HCT116 (cell line): ENCODE measurements at regions not wholly inside any gene's neighbourhood (a gene's known extent, or its start where the extent isn't known, plus 50 kb on each side); places are given as distances from the start of the nearest gene placed in this dataset.

Source experiments
- CEBPB ChIP-seq: IDR thresholded peaks from 2 replicates; pipeline ENCODE4 v1.6.1; 2012; ENCODE audit warnings: low read depth
- CTCF ChIP-seq, 3 experiments: fragments of 200-600 bp in 1 of 3; sonication (generic) in 1 of 3; IDR thresholded peaks in 2 of 3; conservative IDR thresholded peaks in 1 of 3; 2 replicates each; pipeline ENCODE4 v1.5.1; 2012 to 2017; ENCODE audit warnings: low read depth in 2 of 3, low read length in 2 of 3, antibody characterized with exemption in 1 of 3, borderline replicate concordance in 1 of 3, control low read depth in 1 of 3, mild to moderate bottlenecking in 1 of 3, mixed read lengths in 1 of 3, mixed run types in 1 of 3, moderate library complexity in 1 of 3; ENCODE audit not compliant: insufficient read depth in 1 of 3
- ELF1 ChIP-seq: IDR thresholded peaks from 2 replicates; pipeline ENCODE4 v1.6.1; 2012; ENCODE audit warnings: low read depth, borderline replicate concordance
- EZH2 ChIP-seq: fragments of 200-600 bp; sonication (generic); IDR thresholded peaks from 2 replicates; pipeline ENCODE4 v1.6.1; 2017; ENCODE audit warnings: antibody characterized with exemption, mixed run types
- MAX ChIP-seq: IDR thresholded peaks from 2 replicates; pipeline ENCODE4 v1.6.1; 2012
- POLR2A ChIP-seq: IDR thresholded peaks from 2 replicates; pipeline ENCODE4 v1.7.0; 2011; ENCODE audit warnings: borderline replicate concordance; ENCODE audit not compliant: insufficient read depth, insufficient read length; ENCODE audit errors: extremely low read depth
- POLR2AphosphoS5 ChIP-seq: IDR thresholded peaks from 2 replicates; pipeline ENCODE4 v1.6.1; 2011; ENCODE audit warnings: mild to moderate bottlenecking, low read depth, low read length, moderate library complexity
- REST ChIP-seq: IDR thresholded peaks from 2 replicates; pipeline ENCODE4 v1.6.1; 2012; ENCODE audit warnings: low read depth
- SP1 ChIP-seq: IDR thresholded peaks from 2 replicates; pipeline ENCODE4 v1.6.1; 2012; ENCODE audit warnings: low read depth
- ZNF274 ChIP-seq: fragments of 200-500 bp; sonication (Bioruptor generic); IDR thresholded peaks from 2 replicates; pipeline ENCODE4 v1.6.1; 2014; ENCODE audit warnings: mild to moderate bottlenecking, low read depth, low read length, inconsistent platforms

- no peak for TF ChIP-seq REST
- no peak for TF ChIP-seq CTCF (IDR thresholded peaks at IDR 0.05 in 2 of 3, conservative IDR thresholded peaks at IDR 0.05 in 1 of 3; ENCODE audit: borderline replicate concordance in 1 of 3, insufficient read depth in 1 of 3, low read depth in 2 of 3, low read length in 2 of 3)
- TF ChIP-seq POLR2A: no peak
- TF ChIP-seq ZNF274: no peak
- no peak for TF ChIP-seq EZH2
- no peak for TF ChIP-seq POLR2AphosphoS5
- TF ChIP-seq MAX: no peak
- TF ChIP-seq CEBPB: no peak
- TF ChIP-seq ELF1: no peak
- TF ChIP-seq SP1: no peak
These were observed 251.6 kb upstream of the TSHZ3 start for GRCh38 chr19:31600731-31601295.
